PFSK-1 (cell line): ENCODE measurements at regions not wholly inside any gene's neighbourhood (a gene's known extent, or its start where the extent isn't known, plus 50 kb on each side); places are given as distances from the start of the nearest gene placed in this dataset.

Source experiments
- FOXP2 ChIP-seq: optimal IDR thresholded peaks from 2 replicates; pipeline ENCODE3; 2011; ENCODE audit warnings: borderline replicate concordance, control low read depth, inconsistent platforms; ENCODE audit not compliant: insufficient read depth; ENCODE audit errors: extremely low read length, extremely low read depth
- POLR2AphosphoS5 ChIP-seq: IDR thresholded peaks from 2 replicates; pipeline ENCODE4 v1.6.1; 2012; ENCODE audit warnings: low read depth, mild to moderate bottlenecking, control low read depth, low read length, moderate library complexity
- REST ChIP-seq, 2 experiments: IDR thresholded peaks; 2 replicates each; pipeline versions ENCODE4 v1.6.1 to v1.8.0; 2011 to 2012; ENCODE audit warnings: low read depth in 2 of 2, low read length in 2 of 2, control low read depth in 1 of 2, inconsistent platforms in 1 of 2, mild to moderate bottlenecking in 1 of 2, moderate library complexity in 1 of 2; ENCODE audit not compliant: insufficient read depth in 1 of 2
- SIN3A ChIP-seq: IDR thresholded peaks from 2 replicates; pipeline ENCODE4 v1.6.1; 2012; ENCODE audit warnings: mild to moderate bottlenecking, low read length, moderate library complexity, borderline replicate concordance; ENCODE audit not compliant: insufficient read depth
- TAF1 ChIP-seq: IDR thresholded peaks from 2 replicates; pipeline ENCODE4 v1.6.1; 2012; ENCODE audit warnings: low read length, control low read depth, borderline replicate concordance; ENCODE audit not compliant: insufficient read depth

GRCh38 chr21:15227919-15228318 lies 163.1 kb upstream of the NRIP1 start:
- TF ChIP-seq TAF1 (no peak), POLR2AphosphoS5 (no peak), FOXP2 (no peak), SIN3A (no peak), REST (IDR thresholded peaks at IDR 0.05; ENCODE audit: insufficient read depth in 1 of 2, low read depth in 2 of 2, low read length in 2 of 2) (no peak)

GRCh38 chr21:15229390-15229789 lies 164.6 kb upstream of the NRIP1 start:
- TF ChIP-seq REST (IDR thresholded peaks at IDR 0.05; ENCODE audit: insufficient read depth in 1 of 2, low read depth in 2 of 2, low read length in 2 of 2) (no peak), POLR2AphosphoS5 (no peak), TAF1 (no peak), FOXP2 (no peak), SIN3A (no peak)

- TF ChIP-seq SIN3A (no peak), TAF1 (no peak)
These were observed 168.8 kb upstream of the NRIP1 start for GRCh38 chr21:15233611-15234010.

- TF ChIP-seq TAF1 (no peak), SIN3A (no peak), REST (IDR thresholded peaks at IDR 0.05; ENCODE audit: insufficient read depth in 1 of 2, low read depth in 2 of 2, low read length in 2 of 2) (no peak), FOXP2 (no peak)
These were observed 171.3 kb upstream of the NRIP1 start for GRCh38 chr21:15236111-15236510.

GRCh38 chr21:15240848-15241247 lies 176.0 kb upstream of the NRIP1 start:
- no peak for TF ChIP-seq POLR2AphosphoS5
- TF ChIP-seq SIN3A, result no peak
- no peak for TF ChIP-seq TAF1
- no peak for TF ChIP-seq REST (IDR thresholded peaks at IDR 0.05; ENCODE audit: insufficient read depth in 1 of 2, low read depth in 2 of 2, low read length in 2 of 2)
- TF ChIP-seq FOXP2, result no peak
